HG03354 (cell line): ENCODE measurements at regions not wholly inside any gene's neighbourhood (a gene's known extent, or its start where the extent isn't known, plus 50 kb on each side); places are given as distances from the start of the nearest gene placed in this dataset.
A peak's percentile ranks its signal among the peaks of the same experiment; 100 is the strongest.

Source experiments
- ATAC-seq: cut with Tn5 transposase; IDR thresholded peaks from one replicate; pipeline ENCODE4 v1.9.1; 2021; ENCODE audit warnings: mild to moderate bottlenecking; ENCODE audit not compliant: unreplicated experiment, poor library complexity, severe bottlenecking

DNA sequence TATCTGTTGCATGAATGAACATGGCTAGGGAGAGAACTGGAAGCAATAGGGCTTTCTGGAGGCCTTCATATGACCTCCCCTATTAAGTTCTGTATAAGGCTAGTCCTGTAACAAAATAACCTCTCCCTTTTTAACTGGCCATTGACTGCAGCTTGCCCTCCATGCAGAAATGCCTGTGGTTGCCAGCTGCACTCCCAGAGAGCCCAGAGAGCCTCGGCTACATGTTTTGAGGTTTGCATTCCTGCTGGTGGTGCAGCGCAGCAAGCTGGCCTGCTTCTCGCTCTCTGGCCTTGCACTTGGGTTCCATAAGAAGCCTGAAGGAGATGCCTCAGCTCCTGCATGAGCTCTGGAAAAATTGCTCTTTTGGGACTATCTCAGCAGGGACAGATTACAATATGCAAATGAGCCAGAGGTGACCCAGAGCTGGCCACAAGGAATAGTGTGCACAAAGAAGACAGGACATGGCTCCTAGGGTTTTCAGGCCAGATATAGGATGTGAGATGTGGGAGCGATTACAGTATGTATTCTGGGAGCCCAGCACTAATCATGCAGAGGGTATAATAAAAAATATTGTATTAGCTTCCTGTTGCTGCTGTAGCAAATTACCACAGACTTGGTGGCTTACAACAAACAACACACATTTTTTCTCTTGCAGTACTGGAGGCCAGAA, 186.7 kb downstream of the INSIG2 start:
- no peak for ATAC-seq

DNA sequence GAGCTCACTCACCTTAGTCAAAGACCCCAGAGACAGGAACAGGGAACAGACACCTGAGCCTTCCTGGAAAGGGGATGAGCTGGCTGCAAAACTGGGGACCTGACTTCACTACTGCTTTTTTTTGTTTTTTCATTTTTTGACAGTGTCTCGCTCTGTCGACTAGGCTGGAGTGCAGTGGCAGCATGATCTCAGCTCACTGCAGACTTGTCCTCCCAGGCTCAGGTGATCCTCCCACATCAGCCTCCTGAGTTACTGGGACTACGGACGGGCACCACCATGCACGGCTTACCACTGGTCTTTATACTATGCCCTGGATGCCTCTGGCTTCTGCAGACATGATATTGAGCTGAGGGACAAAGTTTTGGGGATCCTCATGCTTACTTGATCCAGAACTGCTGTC, 184.1 kb downstream of the INSIG2 start:
- no peak for ATAC-seq

DNA sequence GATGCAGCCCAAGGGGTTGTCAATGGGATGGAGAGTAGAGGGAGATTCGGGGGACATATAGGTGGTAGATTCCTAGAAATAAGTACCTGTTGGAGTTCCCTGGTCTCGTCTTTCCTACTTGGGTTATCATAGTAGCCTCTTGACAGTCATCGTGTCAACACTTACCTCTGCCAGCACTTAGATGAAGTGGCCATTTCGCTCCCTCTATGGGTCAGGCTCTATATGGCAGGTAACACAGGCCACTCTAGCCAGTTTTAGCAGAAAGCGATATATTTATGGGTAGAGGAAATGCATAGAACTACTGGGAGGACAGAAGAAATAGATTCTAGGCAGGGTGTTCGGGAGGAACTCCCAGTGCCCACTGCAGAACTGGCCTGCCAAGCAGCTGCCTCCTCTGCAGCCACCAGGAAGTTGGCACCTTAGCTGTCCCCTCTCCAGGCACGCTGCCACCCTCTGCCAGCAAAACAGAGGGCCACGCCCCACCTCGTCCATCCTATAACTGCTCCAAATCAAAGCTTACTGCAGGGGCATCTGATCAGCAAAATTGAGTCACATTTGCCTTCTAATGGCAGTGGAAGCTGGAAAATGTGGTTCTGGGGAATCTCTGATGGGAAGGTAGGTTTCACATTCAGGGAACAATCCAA, 181.3 kb downstream of the INSIG2 start:
- no peak for ATAC-seq

GRCh38 chr2:118268268-118268667, 180.0 kb downstream of the INSIG2 start:
- ATAC-seq, result no peak

GRCh38 chr2:118265873-118266455, 177.7 kb downstream of the INSIG2 start:
- ATAC-seq, result no peak

DNA sequence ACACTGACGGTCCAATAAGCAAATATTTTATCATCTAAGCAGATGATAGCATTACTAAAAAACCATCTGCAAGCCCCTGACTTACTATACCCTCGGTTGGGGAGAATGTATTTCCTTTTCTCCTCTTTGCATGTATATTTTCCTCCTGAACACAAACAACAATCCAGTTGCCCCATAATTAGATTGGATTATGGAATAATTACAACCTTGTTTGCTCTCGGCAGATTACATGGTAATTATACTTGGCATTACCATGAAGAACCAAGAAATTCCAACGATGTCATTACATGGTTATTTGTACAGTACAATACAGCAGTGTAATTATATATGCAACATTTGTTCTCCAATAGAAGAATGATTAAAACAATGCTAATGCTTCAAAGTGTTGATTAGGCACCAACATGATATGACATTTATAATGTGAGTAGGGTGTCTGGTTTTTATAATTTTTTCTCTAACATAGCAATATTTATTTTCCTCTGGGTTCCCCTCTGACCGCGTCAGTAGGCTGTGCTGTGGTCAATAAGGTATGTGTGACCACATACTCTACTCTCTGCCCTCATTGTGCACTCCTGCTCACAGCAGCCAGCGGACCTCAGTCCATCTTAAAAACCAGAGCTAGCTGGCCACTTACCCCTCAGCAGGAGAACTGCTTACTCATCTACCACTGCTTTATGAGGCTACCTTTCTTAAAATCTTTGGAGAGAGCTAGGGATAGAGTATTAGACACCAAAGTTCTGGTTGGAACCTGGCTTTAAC, 176.1 kb downstream of the INSIG2 start:
- no peak for ATAC-seq

- no peak for ATAC-seq
Observed at GRCh38 chr2:118257696-118258095, 169.4 kb downstream of the INSIG2 start.

GRCh38 chr2:118255771-118256372, 167.6 kb downstream of the INSIG2 start:
- ATAC-seq, result no peak

GRCh38 chr2:118255301-118255700, 167.0 kb downstream of the INSIG2 start:
- ATAC-seq, result no peak

DNA sequence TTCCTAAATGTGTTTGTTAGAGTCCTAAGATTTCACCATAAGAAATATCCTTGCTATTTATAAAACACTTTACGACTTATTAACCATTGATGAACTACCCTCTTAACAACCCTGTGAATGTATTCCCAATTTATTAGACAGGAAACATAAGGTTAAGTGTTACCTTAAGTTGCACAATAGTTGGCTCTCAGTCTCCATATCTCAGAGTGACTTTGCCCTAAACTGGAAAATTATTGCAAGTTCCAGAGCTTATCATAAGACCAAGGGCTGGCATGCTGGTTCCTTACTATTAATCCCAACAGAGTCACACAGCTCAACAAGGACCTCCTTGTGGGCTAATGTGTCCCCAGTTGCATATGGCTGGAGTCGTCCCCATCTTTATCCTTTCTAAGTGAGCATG, 165.8 kb downstream of the INSIG2 start:
- no peak for ATAC-seq

- ATAC-seq, result no peak
Observed at GRCh38 chr2:118251427-118251826, 163.2 kb downstream of the INSIG2 start.

DNA sequence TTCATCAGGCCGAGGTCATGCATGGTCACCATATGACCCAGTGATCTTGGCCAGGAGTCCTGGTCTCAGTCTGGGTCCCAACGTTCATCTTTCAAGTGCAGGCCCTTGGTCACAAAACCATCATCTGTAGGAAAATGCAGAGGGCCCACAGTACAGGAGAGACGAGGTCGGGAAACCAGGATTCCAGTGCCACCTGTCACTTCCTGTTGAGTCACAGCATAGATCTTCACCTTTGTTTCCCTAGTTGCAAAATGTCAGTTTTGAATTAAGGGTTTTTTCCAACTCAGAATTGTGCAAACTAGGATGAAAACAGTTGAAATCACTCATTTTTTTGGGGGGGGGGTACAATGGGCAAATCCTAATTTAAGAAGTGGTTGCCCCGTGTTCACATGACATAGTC, 162.2 kb downstream of the INSIG2 start:
- ATAC-seq, result no peak

- no peak for ATAC-seq
Observed at GRCh38 chr2:118250001-118250400, 161.7 kb downstream of the INSIG2 start.

GRCh38 chr2:118249531-118249930, 161.3 kb downstream of the INSIG2 start:
- ATAC-seq, result peak; percentile 63

DNA sequence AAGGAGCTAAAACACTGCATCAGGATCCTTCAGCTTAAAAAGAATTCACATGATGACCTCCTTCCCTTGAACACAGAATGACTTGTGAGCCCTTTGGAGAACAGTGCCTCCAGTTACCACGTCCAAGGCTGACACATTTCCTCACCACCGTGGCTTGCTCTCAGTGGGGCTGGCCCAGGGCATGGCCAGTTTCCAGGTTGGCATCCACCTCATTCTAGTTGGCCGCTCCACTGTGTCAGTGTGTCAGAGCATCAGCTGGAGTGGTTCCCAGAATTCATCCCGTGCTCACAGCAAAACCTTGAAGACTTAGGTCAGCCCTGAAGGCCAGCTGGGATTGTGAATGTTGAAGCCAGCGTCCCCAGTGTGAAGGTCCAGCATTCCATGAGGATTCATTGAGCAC, 158.5 kb downstream of the INSIG2 start:
- ATAC-seq, result no peak

- ATAC-seq, result no peak
Observed at GRCh38 chr2:118246079-118246478, 157.8 kb downstream of the INSIG2 start.

DNA sequence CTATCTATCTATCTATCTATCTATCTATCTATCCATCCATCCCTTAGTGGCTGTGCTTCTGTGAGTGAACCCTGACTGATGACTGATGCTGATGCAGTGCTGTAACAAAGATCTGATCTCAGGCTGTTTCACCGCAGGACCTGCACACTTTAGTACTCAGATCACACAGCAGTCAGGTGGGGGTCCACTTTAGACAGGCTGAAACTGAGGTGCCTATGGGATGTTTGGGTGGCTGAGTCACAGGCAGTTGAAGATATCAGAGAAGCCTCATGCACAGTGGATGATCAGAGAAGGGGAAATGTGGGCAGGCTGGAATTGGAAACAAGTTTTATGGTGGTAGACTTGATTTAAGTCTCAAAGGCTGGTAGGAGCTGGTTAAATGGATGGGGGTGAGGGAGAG, 156.4 kb downstream of the INSIG2 start:
- no peak for ATAC-seq

GRCh38 chr2:118243031-118243430, 154.8 kb downstream of the INSIG2 start:
- ATAC-seq, result no peak

DNA sequence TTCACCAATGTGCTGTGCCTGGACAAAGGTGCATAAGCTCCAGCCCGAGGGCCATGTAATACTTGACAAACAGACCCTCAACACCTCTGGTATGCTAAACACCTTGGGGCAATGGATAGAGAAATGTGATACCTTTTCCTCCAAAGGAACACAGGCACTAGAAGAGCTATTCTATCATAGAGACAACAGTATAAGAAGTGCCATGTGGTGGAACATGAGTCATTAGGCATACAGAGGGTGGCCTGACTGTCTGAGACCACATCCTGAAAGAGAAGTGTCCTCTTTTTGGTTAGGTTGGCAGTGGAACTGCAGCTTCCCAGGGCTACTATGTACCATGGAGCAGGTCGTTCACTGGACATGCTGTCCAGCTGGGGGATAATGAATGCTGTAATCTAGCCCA, 153.9 kb downstream of the INSIG2 start:
- peak; percentile 44 for ATAC-seq

DNA sequence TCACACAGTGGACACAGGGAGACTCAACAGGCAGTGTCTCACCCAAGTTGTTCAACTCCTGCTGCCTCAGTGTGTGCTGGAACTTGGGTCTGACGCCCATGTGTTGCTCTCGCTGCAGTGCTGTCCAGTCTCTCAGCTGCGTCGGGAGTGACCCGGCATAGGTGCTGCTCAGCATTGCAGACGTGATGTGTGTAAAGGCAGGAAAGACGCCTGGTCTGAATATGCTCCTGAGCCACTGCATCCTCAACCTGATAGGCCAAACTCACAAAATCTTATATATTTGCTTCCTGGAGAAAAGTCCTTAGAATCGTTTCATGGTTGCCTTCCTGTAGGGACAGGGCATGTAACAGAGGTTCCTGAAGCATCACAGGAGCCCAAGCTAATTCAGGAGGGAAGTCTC, 152.9 kb downstream of the INSIG2 start:
- no peak for ATAC-seq
